WTC11 (cell line): ENCODE measurements at regions not wholly inside any gene's neighbourhood (a gene's known extent, or its start where the extent isn't known, plus 50 kb on each side); places are given as distances from the start of the nearest gene placed in this dataset.

Experiments used
- CBFB ChIP-seq: sonication (generic); formaldehyde crosslinking; IDR thresholded peaks from 2 replicates; pipeline ENCODE4 v1.8.1; 2022; ENCODE audit warnings: mild to moderate bottlenecking, low read depth, missing genetic modification reagents
- CREB1 ChIP-seq: sonication (generic); formaldehyde crosslinking; IDR thresholded peaks from 2 replicates; pipeline ENCODE4 v1.8.0; 2023; ENCODE audit warnings: mild to moderate bottlenecking, missing genetic modification reagents
- CTCF ChIP-seq: fragments of 200-600 bp; IDR thresholded peaks from 2 replicates; pipeline ENCODE4 v1.8.0; 2022; ENCODE audit warnings: antibody characterized with exemption
- IRF2 ChIP-seq: sonication (generic); formaldehyde crosslinking; IDR thresholded peaks from 2 replicates; pipeline ENCODE4 v1.8.0; 2022; ENCODE audit warnings: low read depth, missing genetic modification reagents, borderline replicate concordance
- MLX ChIP-seq: sonication (generic); formaldehyde crosslinking; IDR thresholded peaks from 2 replicates; pipeline ENCODE4 v1.8.1; 2023; ENCODE audit warnings: mild to moderate bottlenecking, missing genetic modification reagents, moderate library complexity
- NFYB ChIP-seq: sonication (generic); formaldehyde crosslinking; conservative IDR thresholded peaks from 2 replicates; pipeline ENCODE4 v1.8.0; 2022; ENCODE audit warnings: low read depth, missing genetic modification reagents
- NR3C1 ChIP-seq: sonication (generic); formaldehyde crosslinking; conservative IDR thresholded peaks from 2 replicates; pipeline ENCODE4 v1.8.1; 2023; ENCODE audit warnings: low read depth, mild to moderate bottlenecking, missing genetic modification reagents
- ZNF138 ChIP-seq: sonication (generic); formaldehyde crosslinking; conservative IDR thresholded peaks from 2 replicates; pipeline ENCODE4 v1.8.1; 2022; ENCODE audit warnings: mild to moderate bottlenecking, moderate library complexity, missing genetic modification reagents
- ZNF532 ChIP-seq: fragments of 250-450 bp; sonication (Bioruptor Pico); IDR thresholded peaks from 2 replicates; pipeline ENCODE4 v1.9.0; 2021; ENCODE audit warnings: mild to moderate bottlenecking, borderline replicate concordance
- ZSCAN18 ChIP-seq: fragments of 250-450 bp; sonication (Bioruptor Pico); IDR thresholded peaks from 2 replicates; pipeline ENCODE4 v2.1.2; 2022; ENCODE audit warnings: mild to moderate bottlenecking, moderate library complexity

- TF ChIP-seq ZNF532 (CRISPR knock-in tag) (no peak), CREB1 (CRISPR knock-in tag) (no peak), CTCF (no peak), NR3C1 (CRISPR knock-in tag) (no peak), ZSCAN18 (CRISPR knock-in tag) (no peak), ZNF138 (CRISPR knock-in tag) (no peak), MLX (CRISPR knock-in tag) (no peak), CBFB (CRISPR knock-in tag) (no peak), NFYB (CRISPR knock-in tag) (no peak), IRF2 (CRISPR knock-in tag) (no peak)
Observed at GRCh38 chr14:40983604-40984003, 623.1 kb upstream of the LRFN5 start.
